HG03095 (cell line): ENCODE measurements at regions not wholly inside any gene's neighbourhood (a gene's known extent, or its start where the extent isn't known, plus 50 kb on each side); places are given as distances from the start of the nearest gene placed in this dataset.
"Not testable (repeated sequence)": the region's sequence is repeated elsewhere in the genome, so short reads cannot be mapped to it uniquely, and the experiment has no call there.

Experiments used
- ATAC-seq: cut with Tn5 transposase; IDR thresholded peaks from one replicate; pipeline ENCODE4 v1.9.1; 2021; ENCODE audit warnings: moderate library complexity; ENCODE audit not compliant: unreplicated experiment

GRCh38 chr4:144799486-144799885 is 153.5 kb downstream of the HHIP start:
- ATAC-seq, result no peak

- no peak for ATAC-seq
Observed at GRCh38 chr4:144801731-144802130, 155.8 kb downstream of the HHIP start.

- ATAC-seq, result no peak
Observed at GRCh38 chr4:144808034-144808433, 162.1 kb downstream of the HHIP start.

GRCh38 chr4:144809056-144809640 is 163.2 kb downstream of the HHIP start:
- ATAC-seq, result no peak

- no peak for ATAC-seq
Observed at GRCh38 chr4:144816668-144817067, 170.7 kb downstream of the HHIP start.

GRCh38 chr4:144817081-144817480 is 171.1 kb downstream of the HHIP start:
- no peak for ATAC-seq

GRCh38 chr4:144818136-144818535 is 172.2 kb downstream of the HHIP start:
- ATAC-seq, result no peak

GRCh38 chr4:144819591-144819990 is 173.6 kb downstream of the HHIP start:
- ATAC-seq, result no peak

- no peak for ATAC-seq
Observed at GRCh38 chr4:144820011-144820727, 174.2 kb downstream of the HHIP start.

- no peak for ATAC-seq
Observed at GRCh38 chr4:144820728-144821085, 174.8 kb downstream of the HHIP start.

GRCh38 chr4:144831971-144832370 is 186.0 kb downstream of the HHIP start:
- ATAC-seq, result no peak

- ATAC-seq, result no peak
Observed at GRCh38 chr4:144845411-144845810, 199.5 kb downstream of the HHIP start.

- no peak for ATAC-seq
Observed at GRCh38 chr4:144851948-144852347, 206.0 kb downstream of the HHIP start.

GRCh38 chr4:144861471-144861870 is 215.5 kb downstream of the HHIP start:
- ATAC-seq, result no peak

- ATAC-seq, result no peak
Observed at GRCh38 chr4:144862210-144862609, 216.3 kb downstream of the HHIP start.

- ATAC-seq, result not testable (repeated sequence)
Observed at GRCh38 chr4:144864891-144865290, 218.9 kb downstream of the HHIP start.

- no peak for ATAC-seq
Observed at GRCh38 chr4:144868309-144868708, 222.4 kb downstream of the HHIP start.

- ATAC-seq, result no peak
Observed at GRCh38 chr4:144872508-144873225, 225.3 kb downstream of the ANAPC10 start.

- ATAC-seq, result no peak
Observed at GRCh38 chr4:144873226-144873990, 224.6 kb downstream of the ANAPC10 start.

GRCh38 chr4:144894573-144894972 is 203.4 kb downstream of the ANAPC10 start:
- no peak for ATAC-seq

GRCh38 chr4:144899393-144899792 is 198.6 kb downstream of the ANAPC10 start:
- ATAC-seq, result no peak
